ENCODE measurements at regions not wholly inside any gene's neighbourhood (a gene's known extent, or its start where the extent isn't known, plus 50 kb on each side); places are given as distances from the start of the nearest gene placed in this dataset.
"Not testable (repeated sequence)": the region's sequence is repeated elsewhere in the genome, so short reads cannot be mapped to it uniquely, and the experiment has no call there.

DNA sequence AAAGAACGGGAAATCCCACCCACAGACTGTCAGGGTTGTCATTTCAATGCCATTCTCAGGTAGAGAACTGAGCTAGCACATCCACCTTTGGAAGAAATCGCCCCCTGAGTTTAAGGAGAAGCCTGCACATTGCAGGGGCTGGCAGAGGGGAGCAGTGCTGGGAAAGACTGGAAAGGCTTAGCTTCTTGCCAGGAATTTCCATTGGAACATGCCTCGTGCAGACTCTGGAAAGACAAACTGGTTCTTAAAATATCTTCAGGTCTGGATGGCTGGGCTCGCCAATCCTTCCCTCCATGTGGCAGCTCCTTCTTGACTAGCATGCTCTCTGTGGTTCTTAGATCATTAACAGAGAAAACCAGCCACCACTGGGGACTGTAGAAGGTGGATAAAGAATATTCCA lies 414.1 kb downstream of the TSHZ3 start:
- Mint-ChIP-seq H3K36me3 (ENCODE audit: insufficient read depth in 1 of 3, low read depth in 3 of 3) (peaks cover 0 to under 1% (median 0%) of the 10 kb centered on the region in 3 experiments; a peak in 1 of 7 replicates), H3K4me3 (no peak overlapping the region), H3K4me1 (peaks cover 0 to 6% of the 10 kb centered on the region in 2 experiments; a peak in 1 of 4 replicates), H3K27me3 (ENCODE audit: low read depth) (peaks cover 4% of the 10 kb centered on the region), H3K9me3 (no peaks in the 10 kb centered on the region; a peak in 2 of 5 replicates), H3K27ac (no peak overlapping the region)
- no peak overlapping the region for H3K56ac ChIP-seq (ENCODE audit: insufficient read length, low read depth, low read length)
- no peak overlapping the region for H2BK20ac ChIP-seq (ENCODE audit: low read depth, low read length, poor library complexity, severe bottlenecking)
- H3K27me3 ChIP-seq (ENCODE audit: insufficient read depth, low read length) = no peaks in the 10 kb centered on the region
- H3K9ac ChIP-seq (ENCODE audit: extremely low read depth, insufficient read length, low read length) = no peak overlapping the region
- TF ChIP-seq CTCF (conservative IDR thresholded peaks at IDR 0.05) = no peak
- no peak overlapping the region for H2BK120ac ChIP-seq (ENCODE audit: low read depth, low read length, poor library complexity, severe bottlenecking)
- no peak overlapping the region for H3K14ac ChIP-seq (ENCODE audit: insufficient read depth, low read length)
- no peaks in the 10 kb centered on the region for H3K9me3 ChIP-seq (ENCODE audit: control insufficient read depth, low read depth, low read length)
- no peaks in the 10 kb centered on the region for H3K79me1 ChIP-seq (ENCODE audit: insufficient read depth, low read depth, low read length, poor library complexity, severe bottlenecking)
- no peak overlapping the region for H4K5ac ChIP-seq (ENCODE audit: insufficient read length, low read depth, low read length)
- H3K23me2 ChIP-seq (ENCODE audit: insufficient read length, low read depth, low read length, poor library complexity, severe bottlenecking) = peaks cover 3% of the 10 kb centered on the region
- no peaks in the 10 kb centered on the region for H3K79me2 ChIP-seq (ENCODE audit: insufficient read depth, low read length)
- no peak overlapping the region for H3K18ac ChIP-seq (ENCODE audit: insufficient read length, low read depth, low read length)
- H2BK15ac ChIP-seq (ENCODE audit: low read depth, low read length) = no peak overlapping the region
- no CpG with 5 or more reads among the region's 4 CpGs for WGBS (ENCODE audit: extremely low coverage, insufficient read length, low lambda C conversion rate)
- no peak overlapping the region for H3K23ac ChIP-seq (ENCODE audit: insufficient read length, low read depth, low read length)
- no peak overlapping the region for H2BK12ac ChIP-seq (ENCODE audit: insufficient read length, low read depth, low read length)
- H2BK5ac ChIP-seq (ENCODE audit: insufficient read length, low read length) = no peak overlapping the region
- H3T11ph ChIP-seq (ENCODE audit: low read length) = no peak overlapping the region
- H4K8ac ChIP-seq (replicated peaks; ENCODE audit: insufficient read length, low read depth, low read length) = no peak overlapping the region
- no peak overlapping the region for H2AFZ ChIP-seq (ENCODE audit: low read length)
- H3K4me2 ChIP-seq (ENCODE audit: insufficient read depth, insufficient read length, low read length) = no peak overlapping the region
- DNase-seq = no peak
- H3K4me1 ChIP-seq (ENCODE audit: insufficient read depth, low read length) = no peaks in the 10 kb centered on the region
- no peak overlapping the region for H2AK5ac ChIP-seq (ENCODE audit: insufficient read length, low read length)
- no peak overlapping the region for H3K27ac ChIP-seq (ENCODE audit: insufficient read length, low read depth, low read length)
- H4K20me1 ChIP-seq (ENCODE audit: control insufficient read depth, insufficient read depth, insufficient read length) = no peaks in the 10 kb centered on the region
- H4K91ac ChIP-seq (ENCODE audit: insufficient read length, low read depth, low read length) = no peak overlapping the region
- H3K4ac ChIP-seq (ENCODE audit: low read depth, low read length) = no peak overlapping the region

DNA sequence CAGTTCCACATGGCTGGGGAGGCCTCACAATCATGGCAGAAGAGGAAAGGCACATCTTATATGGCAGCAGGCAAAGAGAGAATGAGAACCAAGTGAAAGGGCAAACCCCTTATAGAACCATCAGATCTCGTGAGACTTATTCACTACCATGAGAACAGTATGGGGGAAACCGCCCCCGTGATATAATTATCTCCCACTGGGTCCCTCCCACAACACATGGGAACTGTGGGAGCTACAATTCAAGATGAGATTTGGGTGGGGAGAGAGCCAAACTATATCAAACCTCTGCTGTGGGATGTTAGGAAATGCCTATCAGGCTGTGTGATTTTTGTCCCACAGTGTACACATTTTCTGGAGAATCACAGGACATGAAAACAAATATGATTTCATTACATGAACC lies 415.8 kb downstream of the TSHZ3 start:
- not testable (repeated sequence) for H3K36me3 Mint-ChIP-seq (ENCODE audit: insufficient read depth in 1 of 3, low read depth in 3 of 3); H2BK5ac ChIP-seq (ENCODE audit: insufficient read length, low read length); H3K23ac ChIP-seq (ENCODE audit: insufficient read length, low read depth, low read length); H2BK12ac ChIP-seq (ENCODE audit: insufficient read length, low read depth, low read length); H4K8ac ChIP-seq (replicated peaks; ENCODE audit: insufficient read length, low read depth, low read length); H2AFZ ChIP-seq (ENCODE audit: low read length); H3K4ac ChIP-seq (ENCODE audit: low read depth, low read length); H3K4me3 Mint-ChIP-seq; H3K4me2 ChIP-seq (ENCODE audit: insufficient read depth, insufficient read length, low read length); H3K27ac ChIP-seq (ENCODE audit: insufficient read length, low read depth, low read length); H4K20me1 ChIP-seq (ENCODE audit: control insufficient read depth, insufficient read depth, insufficient read length); H3K56ac ChIP-seq (ENCODE audit: insufficient read length, low read depth, low read length); H3K9ac ChIP-seq (ENCODE audit: extremely low read depth, insufficient read length, low read length); H3K27me3 ChIP-seq (ENCODE audit: insufficient read depth, low read length); H3K79me2 ChIP-seq (ENCODE audit: insufficient read depth, low read length); H2AK5ac ChIP-seq (ENCODE audit: insufficient read length, low read length); H3K4me1 ChIP-seq (ENCODE audit: insufficient read depth, low read length); H3T11ph ChIP-seq (ENCODE audit: low read length); H3K27me3 Mint-ChIP-seq (ENCODE audit: low read depth); H3K23me2 ChIP-seq (ENCODE audit: insufficient read length, low read depth, low read length, poor library complexity, severe bottlenecking); H3K4me1 Mint-ChIP-seq; H2BK120ac ChIP-seq (ENCODE audit: low read depth, low read length, poor library complexity, severe bottlenecking); H3K27ac Mint-ChIP-seq; H2BK15ac ChIP-seq (ENCODE audit: low read depth, low read length); DNase-seq; H3K9me3 ChIP-seq (ENCODE audit: control insufficient read depth, low read depth, low read length); H2BK20ac ChIP-seq (ENCODE audit: low read depth, low read length, poor library complexity, severe bottlenecking); H3K14ac ChIP-seq (ENCODE audit: insufficient read depth, low read length); H3K18ac ChIP-seq (ENCODE audit: insufficient read length, low read depth, low read length); H4K91ac ChIP-seq (ENCODE audit: insufficient read length, low read depth, low read length); H3K79me1 ChIP-seq (ENCODE audit: insufficient read depth, low read depth, low read length, poor library complexity, severe bottlenecking); H3K9me3 Mint-ChIP-seq; H4K5ac ChIP-seq (ENCODE audit: insufficient read length, low read depth, low read length)
- WGBS (ENCODE audit: extremely low coverage, insufficient read length, low lambda C conversion rate) = no CpG with 5 or more reads among the region's 3 CpGs

Data from H9 (cell line).